GM18951 (cell line): ENCODE measurements at regions not wholly inside any gene's neighbourhood (a gene's known extent, or its start where the extent isn't known, plus 50 kb on each side); places are given as distances from the start of the nearest gene placed in this dataset.

ENCODE experiments used
- POLR2A ChIP-seq: IDR thresholded peaks from 4 replicates; pipeline ENCODE4 v1.6.1; 2011; ENCODE audit warnings: mild to moderate bottlenecking; ENCODE audit not compliant: insufficient read length, insufficient read depth; ENCODE audit errors: extremely low read depth
- in situ Hi-C: fragments of 300-500 bp; cut with MboI; formaldehyde crosslinking; loops from one replicate; pipeline ENCODE4 v1.12.0; 2022; ENCODE audit warnings: low sequenced_read_pairs, mixed read lengths, inconsistent platforms; ENCODE audit not compliant: unreplicated experiment

- no peak for TF ChIP-seq POLR2A
- in situ Hi-C loops, result no loop called here
Measured at GRCh38 chr10:33074443-33074842, 116.4 kb upstream of the ITGB1 start.

DNA sequence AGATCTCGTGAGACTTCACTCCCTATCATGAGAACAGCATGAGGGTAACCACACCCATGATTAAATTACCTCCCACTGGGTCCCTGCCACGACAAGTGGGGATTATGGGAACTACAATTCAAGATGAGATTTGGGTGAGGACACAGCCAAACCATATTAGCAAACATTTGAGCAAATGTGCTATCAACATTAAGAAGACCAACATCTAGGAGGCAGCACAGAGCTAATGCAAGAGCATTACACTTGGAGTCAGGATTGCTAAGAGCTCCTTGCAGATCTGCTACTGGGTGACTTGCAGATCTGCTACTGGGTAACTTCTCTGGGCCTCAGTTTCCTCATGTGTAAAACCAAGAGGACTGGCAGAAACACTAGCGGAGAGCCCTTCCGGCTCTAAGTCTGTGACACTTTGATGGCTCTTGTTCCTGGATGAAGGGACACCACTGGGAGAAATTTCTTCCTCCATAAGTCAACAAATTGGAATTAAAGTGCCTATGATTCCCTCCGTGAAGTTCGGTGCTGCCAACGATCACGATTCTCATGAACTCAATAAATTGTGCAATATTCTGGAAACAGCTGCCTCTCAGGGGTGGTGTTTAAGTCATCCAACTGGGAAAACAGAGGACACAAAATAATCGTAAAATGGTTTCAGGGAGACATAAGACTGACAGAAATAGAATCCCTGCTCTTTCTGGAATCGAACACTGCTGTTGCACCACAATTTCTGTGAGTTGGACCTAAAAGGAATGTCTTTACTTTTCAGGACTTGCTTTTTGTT lies 115.8 kb upstream of the ITGB1 start:
- in situ Hi-C loops, result no loop called here
- TF ChIP-seq POLR2A, result no peak

- in situ Hi-C loops, result no loop called here
- TF ChIP-seq POLR2A, result no peak
Measured at GRCh38 chr10:33071857-33072256, 113.8 kb upstream of the ITGB1 start.

DNA sequence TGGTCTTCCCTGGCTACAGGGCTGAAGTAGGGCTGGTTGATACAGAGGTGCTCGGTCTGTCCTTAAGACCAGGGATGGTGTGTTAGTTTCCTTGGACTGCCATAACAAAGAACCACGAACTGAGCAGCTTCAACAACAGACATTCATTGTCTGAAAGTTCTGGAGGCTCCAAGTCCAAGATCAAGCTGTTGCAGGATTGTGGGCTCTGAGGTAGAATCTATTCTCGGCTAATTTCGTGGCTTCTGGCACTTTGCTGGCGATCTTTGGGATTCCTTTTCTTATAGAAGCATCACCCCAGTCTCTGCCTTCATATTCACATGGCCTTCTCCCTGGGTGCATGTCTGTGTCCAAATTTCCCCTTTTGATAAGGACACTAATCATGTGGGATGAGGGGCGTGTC lies 112.1 kb upstream of the ITGB1 start:
- in situ Hi-C loops, result no loop called here
- TF ChIP-seq POLR2A, result no peak

DNA sequence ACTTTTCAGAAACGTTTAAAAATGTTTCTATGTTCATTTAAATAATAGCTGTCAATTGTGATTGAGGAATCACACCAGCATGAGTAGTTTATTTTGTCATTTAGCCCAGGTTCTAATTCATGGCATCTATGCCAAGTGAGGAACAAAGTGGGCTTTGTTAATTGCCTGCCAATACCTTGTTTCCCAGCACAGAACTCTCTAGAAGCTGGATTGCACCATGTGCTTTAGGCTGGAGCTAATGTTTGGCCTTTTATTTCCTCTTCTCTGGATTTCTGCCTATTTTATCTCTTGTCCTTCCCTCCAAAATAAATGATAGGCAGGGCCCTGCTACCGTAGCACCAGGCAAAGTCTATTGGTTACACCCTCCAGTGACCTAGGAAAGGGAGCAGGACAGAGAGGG lies 109.9 kb upstream of the ITGB1 start:
- no peak for TF ChIP-seq POLR2A
- in situ Hi-C loops, result no loop called here

GRCh38 chr10:33067481-33067880 lies 109.5 kb upstream of the ITGB1 start:
- TF ChIP-seq POLR2A, result no peak
- in situ Hi-C loops, result no loop called here

- TF ChIP-seq POLR2A, result no peak
- in situ Hi-C loops, result no loop called here
Measured at GRCh38 chr10:33066558-33067236, 108.7 kb upstream of the ITGB1 start.

DNA sequence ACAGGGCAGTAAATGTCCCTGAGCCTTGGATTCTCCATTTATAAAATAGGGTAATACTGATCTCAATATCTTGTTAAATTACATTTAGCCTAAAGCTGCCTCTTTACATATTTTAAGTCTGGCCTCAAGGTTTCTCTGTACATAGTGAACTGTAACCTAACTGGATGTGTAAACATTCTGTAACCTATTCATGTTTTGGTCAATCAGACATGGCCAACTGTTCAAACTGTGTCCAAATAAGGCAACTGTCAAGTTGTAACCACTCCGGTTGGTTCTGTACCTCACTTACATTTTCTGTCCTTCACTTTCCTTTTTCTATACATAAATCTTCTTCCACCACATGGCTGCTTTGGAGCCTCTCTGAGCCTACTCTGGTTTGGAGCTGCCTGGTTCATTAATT lies 107.1 kb upstream of the ITGB1 start:
- in situ Hi-C loops, result no loop called here
- no peak for TF ChIP-seq POLR2A

DNA sequence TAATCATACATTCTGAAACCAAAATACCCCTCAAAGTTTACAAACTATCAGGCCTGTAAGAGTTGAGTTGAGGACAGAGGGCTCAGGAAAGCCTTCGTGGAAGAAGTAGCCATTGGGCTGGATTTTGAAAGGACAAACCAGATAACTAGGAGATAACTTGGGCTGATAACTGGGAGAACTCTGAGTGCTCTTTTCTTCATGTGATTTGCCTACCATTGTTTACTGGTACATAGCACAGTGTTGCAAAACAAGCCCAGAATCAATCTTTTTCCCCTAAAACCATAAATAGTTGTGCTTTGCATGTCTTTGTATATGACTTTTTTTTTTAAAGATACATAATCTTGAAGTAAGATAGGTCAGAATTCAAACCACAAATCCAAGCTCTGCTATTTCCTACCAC lies 106.7 kb upstream of the ITGB1 start:
- no peak for TF ChIP-seq POLR2A

GRCh38 chr10:33057620-33058019 lies 99.6 kb upstream of the ITGB1 start:
- no peak for TF ChIP-seq POLR2A
- in situ Hi-C loops, result no loop called here

More for the DNA sequence above, 106.7 kb upstream of the ITGB1 start:
- in situ Hi-C loops, result no loop called here

GRCh38 chr10:33056828-33057596 lies 99.0 kb upstream of the ITGB1 start:
- in situ Hi-C loops, result no loop called here
- TF ChIP-seq POLR2A, result no peak

- in situ Hi-C loops, result no loop called here
- no peak for TF ChIP-seq POLR2A
Measured at GRCh38 chr10:33055625-33056024, 97.6 kb upstream of the ITGB1 start.
